Neuronal stem cell (in vitro differentiated cells): ENCODE measurements at regions not wholly inside any gene's neighbourhood (a gene's known extent, or its start where the extent isn't known, plus 50 kb on each side); places are given as distances from the start of the nearest gene placed in this dataset.
A peak's percentile ranks its signal among the peaks of the same experiment; 100 is the strongest.

Experiments used
- DNase-seq: peaks from one replicate; pipeline ENCODE4 v3.0.0-alpha.2; 2013; ENCODE audit warnings: low spot score
- H2AFZ ChIP-seq: one replicate; pipeline ENCODE4 v1.6.1; 2013; ENCODE audit warnings: mild to moderate bottlenecking, low read length, inconsistent platforms
- H2AK5ac ChIP-seq: 2 replicates; pipeline ENCODE4 v1.6.1; 2013; ENCODE audit warnings: low read depth, mild to moderate bottlenecking, inconsistent platforms, low read length, moderate library complexity, mixed read lengths
- H2BK120ac ChIP-seq: 2 replicates; pipeline ENCODE4 v1.6.1; 2013; ENCODE audit warnings: low read depth, mild to moderate bottlenecking, inconsistent platforms, low read length, moderate library complexity, mixed read lengths
- H2BK12ac ChIP-seq: one replicate; pipeline ENCODE4 v1.6.1; 2013; ENCODE audit warnings: low read length, inconsistent platforms
- H2BK15ac ChIP-seq: 2 replicates; pipeline ENCODE4 v1.6.1; 2013; ENCODE audit warnings: mild to moderate bottlenecking, low read length, inconsistent platforms, mixed read lengths
- H2BK5ac ChIP-seq: one replicate; pipeline ENCODE4 v1.6.1; 2013; ENCODE audit warnings: inconsistent platforms, mild to moderate bottlenecking, low read length, moderate library complexity
- H3K14ac ChIP-seq: one replicate; pipeline ENCODE4 v1.6.1; 2013; ENCODE audit warnings: low read length, inconsistent platforms
- H3K18ac ChIP-seq: 2 replicates; pipeline ENCODE4 v1.6.1; 2013; ENCODE audit warnings: low read length, inconsistent platforms
- H3K23ac ChIP-seq: 2 replicates; pipeline ENCODE4 v1.6.1; 2013; ENCODE audit warnings: low read depth, mild to moderate bottlenecking, mixed read lengths, low read length, inconsistent platforms; ENCODE audit not compliant: poor library complexity
- H3K27ac ChIP-seq: replicated peaks from 3 replicates; pipeline ENCODE4 v1.5.1; 2013; ENCODE audit warnings: low read length, inconsistent platforms
- H3K27me3 ChIP-seq, 3 experiments: 2 replicates each; pipeline ENCODE4 v1.6.1; 2013; ENCODE audit warnings: low read length in 3 of 3, mild to moderate bottlenecking in 2 of 3, inconsistent platforms in 1 of 3, low read depth in 1 of 3, mixed read lengths in 1 of 3, moderate library complexity in 1 of 3; ENCODE audit not compliant: control insufficient read depth in 3 of 3, insufficient read depth in 3 of 3
- H3K36me3 ChIP-seq, 2 donors: replicated peaks in 1 of 2; 2 replicates each; pipeline ENCODE4 v1.6.1; 2013; ENCODE audit warnings: low read length in 2 of 2; ENCODE audit not compliant: control insufficient read depth in 2 of 2, insufficient read depth in 2 of 2
- H3K4ac ChIP-seq: 2 replicates; pipeline ENCODE4 v1.6.1; 2013; ENCODE audit warnings: inconsistent platforms, mild to moderate bottlenecking, low read length, moderate library complexity
- H3K4me1 ChIP-seq, 2 donors: 1 replicate in 1 of 2; 2 replicates in 1 of 2; pipeline ENCODE4 v1.6.1; 2013; ENCODE audit warnings: low read length in 2 of 2, low read depth in 1 of 2; ENCODE audit not compliant: control insufficient read depth in 2 of 2, insufficient read depth in 1 of 2
- H3K4me2 ChIP-seq: one replicate; pipeline ENCODE4 v1.6.1; 2013; ENCODE audit warnings: mild to moderate bottlenecking, low read length, inconsistent platforms; ENCODE audit not compliant: insufficient read depth, poor library complexity, severe bottlenecking
- H3K4me3 ChIP-seq, 2 donors: 2 replicates each; pipeline ENCODE4 v1.5.1; 2013; ENCODE audit warnings: low read length in 2 of 2, mild to moderate bottlenecking in 2 of 2, inconsistent platforms in 1 of 2, moderate library complexity in 1 of 2
- H3K79me1 ChIP-seq: one replicate; pipeline ENCODE4 v1.6.1; 2013; ENCODE audit warnings: low read depth, mild to moderate bottlenecking, inconsistent platforms, low read length, moderate library complexity
- H3K9ac ChIP-seq: one replicate; pipeline ENCODE4 v1.6.1; 2013; ENCODE audit warnings: mild to moderate bottlenecking, low read depth, low read length, inconsistent platforms; ENCODE audit not compliant: poor library complexity
- H3K9me3 ChIP-seq, 2 donors: replicated peaks in 1 of 2; 2 replicates each; pipeline versions ENCODE3 to v1.6.1; 2013; ENCODE audit warnings: low read length in 2 of 2, mild to moderate bottlenecking in 2 of 2, inconsistent platforms in 1 of 2, low read depth in 1 of 2, mixed read lengths in 1 of 2, moderate library complexity in 1 of 2; ENCODE audit not compliant: control insufficient read depth in 2 of 2, insufficient read depth in 1 of 2
- H4K8ac ChIP-seq: one replicate; pipeline ENCODE4 v1.6.1; 2013; ENCODE audit warnings: low read depth, mild to moderate bottlenecking, inconsistent platforms, low read length, moderate library complexity
- H4K91ac ChIP-seq: one replicate; pipeline ENCODE4 v1.6.1; 2013; ENCODE audit warnings: low read length, low read depth, mild to moderate bottlenecking, inconsistent platforms; ENCODE audit not compliant: poor library complexity
- WGBS, 2 donors: extraction: QIAGEN DNeasy Blood & Tissue Kit; methylation state at CpG; one replicate each; pipeline ENCODE4 v1.1.7; 2013; ENCODE audit warnings: missing lambda C conversion rate in 2 of 2, mixed read lengths in 1 of 2; ENCODE audit not compliant: insufficient read length in 2 of 2, insufficient replicate concordance in 1 of 2; ENCODE audit errors: extremely low coverage in 2 of 2; 5-methylcytosine and 5-hydroxymethylcytosine counted together

GRCh38 chr9:135397142-135397541 is 82.4 kb upstream of the PPP1R26 start:
- H3K79me1 ChIP-seq: no peaks in the 10 kb centered on the region
- H2BK15ac ChIP-seq: no peak overlapping the region
- no peak overlapping the region for H2BK12ac ChIP-seq
- no peak overlapping the region for H4K8ac ChIP-seq
- no peak overlapping the region for H3K14ac ChIP-seq
- peaks cover 10 to 22% of the 10 kb centered on the region in 2 donors for H3K9me3 ChIP-seq
- H2AFZ ChIP-seq: no peak overlapping the region
- peaks cover 0 to 1% of the 10 kb centered on the region in 2 donors for H3K4me1 ChIP-seq
- peak overlapping the region; percentile 76 for H3K18ac ChIP-seq
- no peaks in the 10 kb centered on the region for H3K36me3 ChIP-seq
- no peak overlapping the region for H4K91ac ChIP-seq
- H2BK120ac ChIP-seq: no peak overlapping the region
- H2BK5ac ChIP-seq: no peak overlapping the region
- no peak overlapping the region for H3K23ac ChIP-seq
- no peak overlapping the region for H3K4me2 ChIP-seq
- H3K27me3 ChIP-seq: peaks cover 0 to 4% (median 0%) of the 10 kb centered on the region in 3 experiments
- DNase-seq: no peak
- no peak overlapping the region for H2AK5ac ChIP-seq
- H3K4me3 ChIP-seq: no peak overlapping the region
- WGBS, 2 donors: no CpG with 5 or more reads among the region's 12 CpGs
- no peak overlapping the region for H3K27ac ChIP-seq
- peak overlapping the region; percentile 3 for H3K4ac ChIP-seq
- no peak overlapping the region for H3K9ac ChIP-seq

- H2BK12ac ChIP-seq: no peak overlapping the region
- no peak overlapping the region for H2AFZ ChIP-seq
- peaks cover 10 to 22% of the 10 kb centered on the region in 2 donors for H3K9me3 ChIP-seq
- peak overlapping the region; percentile 77 for H3K9ac ChIP-seq
- H3K14ac ChIP-seq: peak overlapping the region; percentile 94
- H2BK120ac ChIP-seq: no peak overlapping the region
- no CpG with 5 or more reads among the region's 18 CpGs for WGBS, 2 donors
- peak overlapping the region; percentile 53 for H3K4ac ChIP-seq
- peak overlapping the region; percentile 85 for H3K18ac ChIP-seq
- H3K79me1 ChIP-seq: no peaks in the 10 kb centered on the region
- peaks cover 0 to 7% (median 0%) of the 10 kb centered on the region in 3 experiments for H3K27me3 ChIP-seq
- DNase-seq: no peak
- H3K27ac ChIP-seq: no peak overlapping the region
- no peak overlapping the region for H3K4me2 ChIP-seq
- peak overlapping the region in 1 of 2 donors; percentile 34 for H3K4me3 ChIP-seq
- peak overlapping the region; percentile 43 for H4K8ac ChIP-seq
- peak overlapping the region; percentile 75 for H2BK5ac ChIP-seq
- peak overlapping the region; percentile 89 for H3K23ac ChIP-seq
- peak overlapping the region; percentile 72 for H4K91ac ChIP-seq
- peak overlapping the region; percentile 75 for H2AK5ac ChIP-seq
- H3K36me3 ChIP-seq: no peaks in the 10 kb centered on the region
- H3K4me1 ChIP-seq: no peaks in the 10 kb centered on the region
- H2BK15ac ChIP-seq: peak overlapping the region; percentile 16
Observed at GRCh38 chr9:135399000-135399649, 80.5 kb upstream of the PPP1R26 start.

- no peak overlapping the region for H2BK120ac ChIP-seq
- no CpG with 5 or more reads among the region's 9 CpGs for WGBS, 2 donors
- H3K9me3 ChIP-seq: peaks cover 10 to 17% of the 10 kb centered on the region in 2 donors
- no peaks in the 10 kb centered on the region for H3K4me1 ChIP-seq
- H4K8ac ChIP-seq: no peak overlapping the region
- H3K14ac ChIP-seq: peak overlapping the region; percentile 8
- peaks cover 3% of the 10 kb centered on the region for H3K79me1 ChIP-seq
- H2BK12ac ChIP-seq: no peak overlapping the region
- H3K27ac ChIP-seq: no peak overlapping the region
- H3K36me3 ChIP-seq: no peaks in the 10 kb centered on the region
- no peak overlapping the region for H3K4ac ChIP-seq
- H2AK5ac ChIP-seq: no peak overlapping the region
- no peak overlapping the region for H4K91ac ChIP-seq
- no peak overlapping the region for H2AFZ ChIP-seq
- H3K4me2 ChIP-seq: no peak overlapping the region
- no peak overlapping the region for H3K4me3 ChIP-seq
- H2BK15ac ChIP-seq: no peak overlapping the region
- H3K23ac ChIP-seq: no peak overlapping the region
- peak overlapping the region; percentile 57 for H3K18ac ChIP-seq
- H3K9ac ChIP-seq: no peak overlapping the region
- no peak overlapping the region for H2BK5ac ChIP-seq
- peaks cover 0 to 7% (median 0%) of the 10 kb centered on the region in 3 experiments for H3K27me3 ChIP-seq
- DNase-seq: no peak
Observed at GRCh38 chr9:135400496-135400895, 79.1 kb upstream of the PPP1R26 start.

GRCh38 chr9:135401218-135401617 is 78.4 kb upstream of the PPP1R26 start:
- H3K4me2 ChIP-seq: no peak overlapping the region
- no peak overlapping the region for H2BK12ac ChIP-seq
- no peak overlapping the region for H4K91ac ChIP-seq
- H3K4me1 ChIP-seq: no peaks in the 10 kb centered on the region
- no peaks in the 10 kb centered on the region for H3K36me3 ChIP-seq
- WGBS, 2 donors: no CpG with 5 or more reads among the region's 14 CpGs
- H3K23ac ChIP-seq: no peak overlapping the region
- no peak overlapping the region for H2BK120ac ChIP-seq
- H3K18ac ChIP-seq: no peak overlapping the region
- no peak overlapping the region for H2AK5ac ChIP-seq
- H3K9ac ChIP-seq: no peak overlapping the region
- no peak overlapping the region for H3K4ac ChIP-seq
- H3K14ac ChIP-seq: peak overlapping the region; percentile 56
- H3K79me1 ChIP-seq: peaks cover 3% of the 10 kb centered on the region
- H3K27ac ChIP-seq: no peak overlapping the region
- no peak for DNase-seq
- no peak overlapping the region for H2AFZ ChIP-seq
- H2BK15ac ChIP-seq: no peak overlapping the region
- H4K8ac ChIP-seq: no peak overlapping the region
- H2BK5ac ChIP-seq: peak overlapping the region; percentile 39
- peaks cover 7 to 11% of the 10 kb centered on the region in 2 donors for H3K9me3 ChIP-seq
- peaks cover 0 to 7% (median 0%) of the 10 kb centered on the region in 3 experiments for H3K27me3 ChIP-seq
- H3K4me3 ChIP-seq: no peak overlapping the region
